ENCODE measurements at regions not wholly inside any gene's neighbourhood (a gene's known extent, or its start where the extent isn't known, plus 50 kb on each side); places are given as distances from the start of the nearest gene placed in this dataset.

GRCh38 chr18:30562231-30562630 is 480.3 kb downstream of the DSC3 start:
- no peak for TF ChIP-seq EZH2 (IDR thresholded peaks at IDR 0.05; ENCODE audit: borderline replicate concordance, insufficient read depth, low read depth, low read length, poor library complexity, severe bottlenecking)
- TF ChIP-seq, protein P1, sequence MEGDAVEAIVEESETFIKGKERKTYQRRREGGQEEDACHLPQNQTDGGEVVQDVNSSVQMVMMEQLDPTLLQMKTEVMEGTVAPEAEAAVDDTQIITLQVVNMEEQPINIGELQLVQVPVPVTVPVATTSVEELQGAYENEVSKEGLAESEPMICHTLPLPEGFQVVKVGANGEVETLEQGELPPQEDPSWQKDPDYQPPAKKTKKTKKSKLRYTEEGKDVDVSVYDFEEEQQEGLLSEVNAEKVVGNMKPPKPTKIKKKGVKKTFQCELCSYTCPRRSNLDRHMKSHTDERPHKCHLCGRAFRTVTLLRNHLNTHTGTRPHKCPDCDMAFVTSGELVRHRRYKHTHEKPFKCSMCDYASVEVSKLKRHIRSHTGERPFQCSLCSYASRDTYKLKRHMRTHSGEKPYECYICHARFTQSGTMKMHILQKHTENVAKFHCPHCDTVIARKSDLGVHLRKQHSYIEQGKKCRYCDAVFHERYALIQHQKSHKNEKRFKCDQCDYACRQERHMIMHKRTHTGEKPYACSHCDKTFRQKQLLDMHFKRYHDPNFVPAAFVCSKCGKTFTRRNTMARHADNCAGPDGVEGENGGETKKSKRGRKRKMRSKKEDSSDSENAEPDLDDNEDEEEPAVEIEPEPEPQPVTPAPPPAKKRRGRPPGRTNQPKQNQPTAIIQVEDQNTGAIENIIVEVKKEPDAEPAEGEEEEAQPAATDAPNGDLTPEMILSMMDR (IDR thresholded peaks at IDR 0.05) = no peak

Data from B cell (primary cell).